ENCODE measurements at regions not wholly inside any gene's neighbourhood (a gene's known extent, or its start where the extent isn't known, plus 50 kb on each side); places are given as distances from the start of the nearest gene placed in this dataset.
"Not testable (repeated sequence)": the region's sequence is repeated elsewhere in the genome, so short reads cannot be mapped to it uniquely, and the experiment has no call there.

DNA sequence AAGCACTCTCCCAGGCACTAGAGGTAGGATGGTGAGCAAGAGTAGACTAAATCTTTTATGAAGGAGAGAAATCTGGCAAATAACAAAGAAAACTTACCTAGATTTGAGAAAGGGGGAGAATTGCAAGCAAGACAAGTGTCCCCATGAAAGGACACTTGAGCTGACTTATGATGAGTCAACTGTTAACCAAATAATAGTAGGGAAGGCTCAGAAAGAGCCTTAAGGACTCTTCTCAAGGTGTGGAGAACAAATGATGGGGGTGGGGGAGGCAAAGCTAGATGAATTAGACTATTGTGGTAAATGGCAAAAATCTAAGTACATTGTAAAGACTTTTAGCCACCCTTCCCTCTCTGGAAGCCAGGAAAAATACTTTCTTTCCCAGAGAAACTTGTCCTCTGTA lies 77.6 kb upstream of the RASA1 start:
- DNase-seq (ENCODE audit: low read depth in 4 of 4, low spot score in 1 of 4): no peak

DNA sequence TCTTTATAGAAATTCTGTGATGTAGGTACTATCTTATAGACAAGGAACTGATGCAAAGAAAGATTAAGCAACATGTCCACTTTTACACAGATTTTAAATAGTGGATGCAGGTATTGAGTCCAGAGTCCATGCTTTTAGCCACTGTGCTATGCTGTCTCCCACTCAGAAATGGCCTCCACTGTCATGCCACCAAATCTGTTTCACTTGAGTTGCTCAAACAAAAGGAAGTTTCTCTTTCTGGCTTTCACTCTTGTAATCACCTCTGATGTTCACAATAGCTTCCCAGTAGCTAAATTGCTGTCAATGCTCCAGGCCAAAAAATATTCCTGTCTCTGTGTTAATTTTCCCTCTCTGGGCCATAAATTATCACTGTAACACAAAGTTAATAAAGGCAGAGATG lies 77.0 kb upstream of the RASA1 start:
- no peak for DNase-seq (ENCODE audit: low read depth in 4 of 4, low spot score in 1 of 4)

DNA sequence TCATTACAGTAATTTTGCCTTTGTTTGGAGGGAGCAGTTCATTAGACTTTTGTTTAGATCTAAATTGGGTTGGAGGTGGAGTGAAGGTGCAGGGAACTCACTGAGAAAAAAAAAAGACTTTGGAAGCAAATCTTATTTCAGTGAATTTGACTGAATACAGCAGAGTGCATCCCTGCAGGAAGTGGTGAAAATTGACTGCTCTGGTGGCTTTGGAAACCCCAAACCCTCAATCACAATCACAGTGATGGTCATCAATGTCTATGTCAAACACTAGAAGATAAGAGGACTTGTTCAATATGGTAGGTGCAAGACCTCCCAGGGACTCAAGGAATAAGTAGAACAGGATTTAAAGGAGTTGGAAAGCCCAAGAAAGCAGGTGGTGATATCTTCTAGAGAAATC lies 76.0 kb upstream of the RASA1 start:
- DNase-seq (ENCODE audit: low read depth in 4 of 4, low spot score in 1 of 4): no peak

DNA sequence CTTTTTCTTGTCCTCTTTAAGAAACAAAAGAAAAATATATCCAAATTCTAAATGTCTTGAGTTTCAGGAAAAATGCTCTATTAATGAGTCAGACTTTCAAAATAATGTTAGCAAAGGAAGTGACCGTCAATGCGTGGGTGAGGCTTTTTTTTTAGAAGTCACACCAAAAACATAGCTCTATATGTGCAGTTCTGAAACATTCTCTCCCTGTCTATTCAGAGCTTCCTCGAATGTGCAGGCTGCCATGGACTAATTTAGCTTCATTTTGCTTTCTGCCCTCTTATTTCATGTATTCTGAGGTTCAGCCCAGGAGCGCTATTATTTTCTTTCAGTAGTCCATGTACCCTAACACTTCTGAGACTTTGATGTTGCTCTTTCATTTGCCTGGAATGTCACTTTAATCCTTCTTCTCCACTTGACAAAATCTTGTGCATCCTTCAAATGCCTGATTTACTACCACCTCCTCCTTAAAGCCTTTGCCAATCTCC lies 72.5 kb upstream of the RASA1 start:
- peak in 2 of 4 experiments; percentile 7 to 11 for DNase-seq (ENCODE audit: low read depth in 4 of 4, low spot score in 1 of 4)

DNA sequence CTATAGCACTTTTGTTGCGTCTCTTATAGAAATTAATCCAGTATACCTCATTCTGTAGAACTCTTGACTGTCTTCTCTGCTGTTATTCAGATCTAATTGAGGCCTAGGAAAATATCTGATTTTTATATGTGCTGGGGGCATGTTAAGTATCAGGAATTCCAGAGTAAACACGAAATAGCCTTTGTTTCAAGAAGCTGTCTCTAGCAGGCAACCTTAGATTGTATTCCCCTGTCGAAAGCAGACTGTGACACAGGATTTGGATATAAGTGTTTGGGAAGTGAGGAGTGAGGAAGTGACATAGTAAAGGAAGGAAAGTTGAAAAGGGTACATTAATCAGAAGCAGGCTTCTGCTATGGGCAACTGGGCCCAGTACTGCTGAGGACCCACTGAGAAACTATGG lies 72.1 kb upstream of the RASA1 start:
- no peak for DNase-seq (ENCODE audit: low read depth in 4 of 4, low spot score in 1 of 4)

DNA sequence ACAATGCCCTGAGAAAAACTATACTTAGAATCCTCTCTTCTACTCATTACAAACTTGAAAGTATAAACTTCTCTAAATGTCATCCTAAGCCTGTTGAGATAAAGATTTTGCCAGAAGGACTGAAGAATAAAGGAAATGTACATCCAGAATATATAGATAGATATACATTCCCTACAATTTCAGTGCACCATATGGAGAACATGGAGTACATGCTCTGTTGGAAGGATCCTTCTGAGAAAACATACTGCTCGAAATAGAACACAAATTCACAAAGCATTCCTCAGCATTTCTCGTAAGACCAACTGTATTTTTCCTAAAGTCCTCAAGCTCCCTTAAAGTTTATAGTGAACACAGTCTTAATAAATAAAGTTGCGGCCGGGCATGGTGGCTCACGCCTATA lies 69.7 kb upstream of the RASA1 start:
- DNase-seq (ENCODE audit: low read depth in 4 of 4, low spot score in 1 of 4): no peak

DNA sequence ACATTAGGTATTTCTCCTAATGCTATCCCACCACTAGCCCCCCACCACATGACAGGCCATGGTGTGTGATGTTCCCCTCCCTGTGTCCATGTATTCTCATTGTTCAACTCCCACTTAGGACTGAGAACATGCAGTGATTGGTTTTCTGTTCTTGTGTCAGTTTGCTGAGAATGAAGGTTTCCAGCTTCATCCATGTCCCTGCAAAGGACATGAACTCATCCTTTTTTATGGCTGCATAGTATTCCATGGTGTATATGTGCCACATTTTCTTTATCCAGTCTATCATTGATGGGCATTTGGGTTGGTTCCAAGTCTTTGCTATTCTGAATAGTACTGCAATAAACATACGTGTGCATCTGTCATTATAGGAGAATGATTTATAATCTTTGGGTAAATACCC lies 68.4 kb upstream of the RASA1 start:
- not testable (repeated sequence) for DNase-seq (ENCODE audit: low read depth in 4 of 4, low spot score in 1 of 4)

DNA sequence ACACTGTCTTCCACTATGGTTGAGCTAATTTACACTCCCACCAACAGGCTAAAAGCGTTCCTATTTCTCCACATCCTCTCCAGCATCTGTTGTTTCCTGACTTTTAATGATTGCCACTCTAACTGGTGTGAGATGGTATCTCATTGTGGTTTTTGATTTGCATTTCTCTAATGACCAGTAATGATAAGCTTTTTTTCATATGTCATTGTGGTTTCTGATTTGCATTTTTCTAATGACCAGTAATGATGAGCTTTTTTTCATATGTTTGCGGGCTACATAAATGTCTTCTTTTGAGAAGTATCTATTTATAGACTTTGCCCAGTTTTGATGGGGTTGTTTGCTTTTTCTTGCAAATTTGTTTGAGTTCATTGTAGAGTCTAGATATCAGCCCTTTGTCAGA lies 68.0 kb upstream of the RASA1 start:
- not testable (repeated sequence) for DNase-seq (ENCODE audit: low read depth in 4 of 4, low spot score in 1 of 4)

DNA sequence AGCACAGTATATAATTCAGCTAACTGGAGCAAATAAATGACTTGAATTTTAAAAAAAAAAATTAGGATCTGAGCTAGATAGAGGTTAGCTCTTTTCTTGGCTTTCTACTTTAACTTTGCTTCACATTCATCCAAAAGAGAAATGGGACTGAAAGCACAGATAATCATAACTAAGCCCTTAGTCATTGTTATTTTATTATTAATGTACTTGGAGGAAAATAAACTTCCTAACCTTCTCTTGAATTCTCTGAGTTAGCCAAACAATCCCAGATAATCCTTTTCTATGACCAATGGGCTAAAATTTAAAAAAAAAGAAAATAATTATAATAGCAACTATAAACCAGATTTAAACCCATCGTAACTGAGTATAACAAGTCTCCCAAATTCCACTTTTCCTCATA lies 57.6 kb upstream of the RASA1 start:
- no peak for DNase-seq (ENCODE audit: low read depth in 4 of 4, low spot score in 1 of 4)

DNA sequence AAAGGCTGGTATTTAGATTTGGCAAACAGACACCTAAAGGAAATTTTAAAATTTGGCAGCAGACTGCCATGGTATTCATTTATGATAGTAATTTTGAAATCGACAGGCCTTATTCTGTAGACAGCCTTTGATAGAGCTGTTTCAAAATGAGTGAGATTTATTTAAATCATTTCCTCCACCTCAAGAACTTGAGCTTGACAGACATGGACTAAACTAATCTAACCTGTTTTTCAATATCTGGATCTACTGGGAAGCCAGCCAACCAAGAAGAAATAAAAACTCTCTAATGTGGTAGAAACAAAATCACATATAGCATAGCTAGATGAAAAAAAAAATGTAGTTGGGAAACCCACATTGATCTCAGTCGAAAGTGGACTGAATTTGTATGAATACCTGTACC lies 56.9 kb upstream of the RASA1 start:
- DNase-seq (ENCODE audit: low read depth in 4 of 4, low spot score in 1 of 4): no peak

DNA sequence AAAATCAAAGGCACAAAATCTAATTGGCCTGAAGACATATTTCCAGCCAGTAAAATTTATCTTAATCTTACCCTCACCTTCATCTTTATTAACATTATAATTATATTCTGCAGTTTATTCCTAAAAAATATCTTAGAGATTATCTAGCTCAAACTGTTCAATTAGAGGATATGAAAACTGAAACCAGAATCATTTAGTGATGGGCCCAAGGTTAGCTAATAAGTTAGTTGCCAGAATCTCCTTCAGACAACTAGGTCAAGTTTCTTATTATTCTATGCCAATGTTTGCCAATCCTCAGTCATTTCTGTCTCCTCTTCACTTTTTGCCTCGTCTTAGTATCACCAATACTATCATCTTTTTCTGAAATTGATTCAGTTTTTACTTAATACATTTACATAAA lies 56.0 kb upstream of the RASA1 start:
- no peak for DNase-seq (ENCODE audit: low read depth in 4 of 4, low spot score in 1 of 4)

DNA sequence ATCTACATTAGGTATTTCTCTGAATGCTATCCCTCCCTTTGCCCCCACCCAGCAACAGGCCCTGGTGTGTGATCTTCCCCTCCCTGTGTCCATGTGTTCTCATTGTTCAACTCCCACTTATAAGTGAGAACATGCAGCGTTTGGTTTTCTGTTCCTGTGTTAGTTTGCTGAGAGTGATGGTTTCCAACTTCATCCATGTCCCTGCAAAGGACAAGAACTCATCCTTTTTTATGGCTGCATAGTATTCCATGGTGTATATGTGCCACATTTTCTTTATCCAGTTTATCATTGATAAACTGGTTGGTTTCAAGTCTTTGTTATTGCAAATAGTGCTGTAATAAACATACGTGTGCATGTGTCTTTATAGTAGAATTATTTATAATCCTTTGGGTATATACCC lies 55.5 kb upstream of the RASA1 start:
- not testable (repeated sequence) for DNase-seq (ENCODE audit: low read depth in 4 of 4, low spot score in 1 of 4)

DNA sequence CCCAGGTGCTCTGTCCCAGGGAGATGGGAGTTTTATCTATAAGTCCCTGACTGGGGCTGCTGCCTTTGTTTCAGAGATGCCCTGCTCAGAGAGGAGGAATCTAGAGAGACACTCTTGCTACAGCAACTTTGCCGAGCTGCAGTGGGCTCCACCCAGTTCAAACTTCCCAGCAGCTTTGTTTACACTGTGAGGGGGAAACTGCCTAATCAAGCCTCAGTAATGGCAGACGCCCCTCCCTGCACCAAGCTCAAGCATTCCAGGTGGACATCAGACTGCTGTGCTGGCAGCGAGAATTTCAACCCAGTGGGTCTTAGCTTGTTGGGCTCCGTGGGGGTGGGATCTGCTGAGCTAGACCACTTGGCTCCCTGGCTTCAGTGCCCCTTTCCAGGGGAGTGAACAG lies 50.2 kb upstream of the RASA1 start:
- not testable (repeated sequence) for DNase-seq (ENCODE audit: low read depth in 4 of 4, low spot score in 1 of 4)
